SK-N-SH treated with all-trans-retinoic acid at 6 μM for 48 hours (cell line): ENCODE measurements at regions not wholly inside any gene's neighbourhood (a gene's known extent, or its start where the extent isn't known, plus 50 kb on each side); places are given as distances from the start of the nearest gene placed in this dataset.

Source experiments
- ARNTL ChIP-seq: fragments of 450-650 bp; formaldehyde crosslinking; IDR thresholded peaks from 2 replicates; pipeline ENCODE4 v1.5.0; 2020; ENCODE audit warnings: low read depth, mild to moderate bottlenecking, moderate library complexity, borderline replicate concordance
- BACH2 ChIP-seq: fragments of 250-450 bp; sonication (Bioruptor Pico); IDR thresholded peaks from 2 replicates; pipeline ENCODE4 v1.9.0; 2021; ENCODE audit warnings: mild to moderate bottlenecking, borderline replicate concordance
- CSDC2 ChIP-seq: fragments of 250-450 bp; sonication (Bioruptor Pico); IDR thresholded peaks from 2 replicates; pipeline ENCODE4 v1.5.0; 2020; ENCODE audit warnings: mild to moderate bottlenecking, moderate library complexity
- ESRRG ChIP-seq: fragments of 250-450 bp; sonication (Bioruptor Pico); IDR thresholded peaks from 2 replicates; pipeline ENCODE4 v1.6.1; 2021; ENCODE audit warnings: mild to moderate bottlenecking
- GLIS3 ChIP-seq: fragments of 250-450 bp; sonication (Bioruptor Pico); IDR thresholded peaks from 2 replicates; pipeline ENCODE4 v1.5.0; 2020; ENCODE audit warnings: mild to moderate bottlenecking, moderate library complexity
- PPARA ChIP-seq: fragments of 250-450 bp; sonication (Bioruptor Pico); IDR thresholded peaks from 2 replicates; pipeline ENCODE4 v1.5.0; 2020; ENCODE audit warnings: mild to moderate bottlenecking, borderline replicate concordance
- RARB ChIP-seq: fragments of 250-450 bp; sonication (Bioruptor Pico); IDR thresholded peaks from 2 replicates; pipeline ENCODE4 v1.8.0; 2021; ENCODE audit warnings: mild to moderate bottlenecking, moderate library complexity
- TSHZ2 ChIP-seq: fragments of 250-450 bp; sonication (Bioruptor Pico); IDR thresholded peaks from 2 replicates; pipeline ENCODE4 v1.5.0; 2020; ENCODE audit warnings: mild to moderate bottlenecking, moderate library complexity
- ZC3H10 ChIP-seq: fragments of 250-450 bp; sonication (Bioruptor Pico); IDR thresholded peaks from 2 replicates; pipeline ENCODE4 v1.5.1; 2021; ENCODE audit warnings: mild to moderate bottlenecking, moderate library complexity
- ZFP30 ChIP-seq: fragments of 450-650 bp; formaldehyde crosslinking; IDR thresholded peaks from 2 replicates; pipeline ENCODE4 v1.5.0; 2022; ENCODE audit warnings: mild to moderate bottlenecking, moderate library complexity
- ZNF70 ChIP-seq: fragments of 450-650 bp; formaldehyde crosslinking; IDR thresholded peaks from 2 replicates; pipeline ENCODE4 v1.5.0; 2020; ENCODE audit warnings: mild to moderate bottlenecking, moderate library complexity
- TF ChIP-seq, protein P1 (sequence below): fragments of 250-450 bp; sonication (Bioruptor Pico); IDR thresholded peaks from 2 replicates; pipeline ENCODE4 v1.5.1; 2020; ENCODE audit warnings: low read depth, mild to moderate bottlenecking, moderate library complexity
- TF ChIP-seq, protein P2 (sequence below): fragments of 250-450 bp; sonication (Bioruptor Pico); IDR thresholded peaks from 2 replicates; pipeline ENCODE4 v1.8.0; 2020; ENCODE audit warnings: mild to moderate bottlenecking, moderate library complexity, borderline replicate concordance
- TF ChIP-seq, protein P3 (sequence below): fragments of 250-450 bp; sonication (Bioruptor Pico); IDR thresholded peaks from 2 replicates; pipeline ENCODE4 v1.8.0; 2021; ENCODE audit warnings: low read depth, mild to moderate bottlenecking, moderate library complexity, borderline replicate concordance

- TF ChIP-seq ZC3H10 (no peak), ARNTL (CRISPR knock-in tag) (no peak), PPARA (CRISPR knock-in tag) (no peak), ZNF70 (CRISPR knock-in tag) (no peak), TSHZ2 (no peak), CSDC2 (CRISPR knock-in tag) (no peak), BACH2 (no peak), RARB (no peak), ESRRG (CRISPR knock-in tag) (no peak), GLIS3 (CRISPR knock-in tag) (no peak), ZFP30 (CRISPR knock-in tag) (no peak)
- TF ChIP-seq, protein P1, sequence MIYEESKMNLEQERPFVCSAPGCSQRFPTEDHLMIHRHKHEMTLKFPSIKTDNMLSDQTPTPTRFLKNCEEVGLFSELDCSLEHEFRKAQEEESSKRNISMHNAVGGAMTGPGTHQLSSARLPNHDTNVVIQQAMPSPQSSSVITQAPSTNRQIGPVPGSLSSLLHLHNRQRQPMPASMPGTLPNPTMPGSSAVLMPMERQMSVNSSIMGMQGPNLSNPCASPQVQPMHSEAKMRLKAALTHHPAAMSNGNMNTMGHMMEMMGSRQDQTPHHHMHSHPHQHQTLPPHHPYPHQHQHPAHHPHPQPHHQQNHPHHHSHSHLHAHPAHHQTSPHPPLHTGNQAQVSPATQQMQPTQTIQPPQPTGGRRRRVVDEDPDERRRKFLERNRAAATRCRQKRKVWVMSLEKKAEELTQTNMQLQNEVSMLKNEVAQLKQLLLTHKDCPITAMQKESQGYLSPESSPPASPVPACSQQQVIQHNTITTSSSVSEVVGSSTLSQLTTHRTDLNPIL: no peak
- TF ChIP-seq, protein P2, sequence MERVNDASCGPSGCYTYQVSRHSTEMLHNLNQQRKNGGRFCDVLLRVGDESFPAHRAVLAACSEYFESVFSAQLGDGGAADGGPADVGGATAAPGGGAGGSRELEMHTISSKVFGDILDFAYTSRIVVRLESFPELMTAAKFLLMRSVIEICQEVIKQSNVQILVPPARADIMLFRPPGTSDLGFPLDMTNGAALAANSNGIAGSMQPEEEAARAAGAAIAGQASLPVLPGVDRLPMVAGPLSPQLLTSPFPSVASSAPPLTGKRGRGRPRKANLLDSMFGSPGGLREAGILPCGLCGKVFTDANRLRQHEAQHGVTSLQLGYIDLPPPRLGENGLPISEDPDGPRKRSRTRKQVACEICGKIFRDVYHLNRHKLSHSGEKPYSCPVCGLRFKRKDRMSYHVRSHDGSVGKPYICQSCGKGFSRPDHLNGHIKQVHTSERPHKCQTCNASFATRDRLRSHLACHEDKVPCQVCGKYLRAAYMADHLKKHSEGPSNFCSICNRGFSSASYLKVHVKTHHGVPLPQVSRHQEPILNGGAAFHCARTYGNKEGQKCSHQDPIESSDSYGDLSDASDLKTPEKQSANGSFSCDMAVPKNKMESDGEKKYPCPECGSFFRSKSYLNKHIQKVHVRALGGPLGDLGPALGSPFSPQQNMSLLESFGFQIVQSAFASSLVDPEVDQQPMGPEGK (CRISPR knock-in tag): no peak
- TF ChIP-seq, protein P3, sequence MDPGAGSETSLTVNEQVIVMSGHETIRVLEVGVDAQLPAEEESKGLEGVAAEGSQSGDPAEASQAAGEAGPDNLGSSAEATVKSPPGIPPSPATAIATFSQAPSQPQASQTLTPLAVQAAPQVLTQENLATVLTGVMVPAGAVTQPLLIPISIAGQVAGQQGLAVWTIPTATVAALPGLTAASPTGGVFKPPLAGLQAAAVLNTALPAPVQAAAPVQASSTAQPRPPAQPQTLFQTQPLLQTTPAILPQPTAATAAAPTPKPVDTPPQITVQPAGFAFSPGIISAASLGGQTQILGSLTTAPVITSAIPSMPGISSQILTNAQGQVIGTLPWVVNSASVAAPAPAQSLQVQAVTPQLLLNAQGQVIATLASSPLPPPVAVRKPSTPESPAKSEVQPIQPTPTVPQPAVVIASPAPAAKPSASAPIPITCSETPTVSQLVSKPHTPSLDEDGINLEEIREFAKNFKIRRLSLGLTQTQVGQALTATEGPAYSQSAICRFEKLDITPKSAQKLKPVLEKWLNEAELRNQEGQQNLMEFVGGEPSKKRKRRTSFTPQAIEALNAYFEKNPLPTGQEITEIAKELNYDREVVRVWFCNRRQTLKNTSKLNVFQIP (CRISPR knock-in tag): no peak
These were observed 322.4 kb downstream of the ANXA1 start for GRCh38 chr9:73474002-73474600.
